ENCODE measurements at regions not wholly inside any gene's neighbourhood (a gene's known extent, or its start where the extent isn't known, plus 50 kb on each side); places are given as distances from the start of the nearest gene placed in this dataset.

- H3K4me1 ChIP-seq (ENCODE audit: low read length): no peaks in the 10 kb centered on the region
- no peaks in the 10 kb centered on the region for H4K20me1 ChIP-seq (ENCODE audit: insufficient read depth, low read depth, low read length)
- no peak overlapping the region for H2AFZ ChIP-seq (ENCODE audit: low read length)
- H3K36me3 ChIP-seq (ENCODE audit: insufficient read depth, low read length): no peaks in the 10 kb centered on the region
- H3K27me3 ChIP-seq (ENCODE audit: low read length): no peaks in the 10 kb centered on the region
- H3K9ac ChIP-seq (ENCODE audit: low read length): no peak overlapping the region
- no peak for DNase-seq
- no peaks in the 10 kb centered on the region for H3K9me2 ChIP-seq (replicated peaks; ENCODE audit: insufficient read depth, low read length)
- H3K4me3 ChIP-seq (ENCODE audit: low read length): no peak overlapping the region
- H3K27ac ChIP-seq (ENCODE audit: low read length): no peak overlapping the region
- no peak overlapping the region for H3K4me2 ChIP-seq (ENCODE audit: low read depth, low read length, poor library complexity, severe bottlenecking)
- no peaks in the 10 kb centered on the region for H3K79me2 ChIP-seq (ENCODE audit: low read length)
- no peaks in the 10 kb centered on the region for H3K9me3 ChIP-seq (ENCODE audit: low read length)
These were observed 258.4 kb downstream of the MEIS1 start for GRCh38 chr2:66693076-66693965.

- H3K27me3 ChIP-seq (ENCODE audit: low read length): no peaks in the 10 kb centered on the region
- no peak for DNase-seq
- no peaks in the 10 kb centered on the region for H3K4me1 ChIP-seq (ENCODE audit: low read length)
- no peaks in the 10 kb centered on the region for H3K36me3 ChIP-seq (ENCODE audit: insufficient read depth, low read length)
- no peaks in the 10 kb centered on the region for H4K20me1 ChIP-seq (ENCODE audit: insufficient read depth, low read depth, low read length)
- no peak overlapping the region for H3K4me3 ChIP-seq (ENCODE audit: low read length)
- no peak overlapping the region for H3K9ac ChIP-seq (ENCODE audit: low read length)
- H2AFZ ChIP-seq (ENCODE audit: low read length): no peak overlapping the region
- no peak overlapping the region for H3K4me2 ChIP-seq (ENCODE audit: low read depth, low read length, poor library complexity, severe bottlenecking)
- H3K9me2 ChIP-seq (replicated peaks; ENCODE audit: insufficient read depth, low read length): no peaks in the 10 kb centered on the region
- no peaks in the 10 kb centered on the region for H3K79me2 ChIP-seq (ENCODE audit: low read length)
- H3K27ac ChIP-seq (ENCODE audit: low read length): no peak overlapping the region
- no peaks in the 10 kb centered on the region for H3K9me3 ChIP-seq (ENCODE audit: low read length)
These were observed 259.3 kb downstream of the MEIS1 start for GRCh38 chr2:66694087-66694860.

- Histone ChIP-seq H3K27me3 (ENCODE audit: low read length) (no peaks in the 10 kb centered on the region), H3K9me2 (replicated peaks; ENCODE audit: insufficient read depth, low read length) (no peaks in the 10 kb centered on the region), H3K4me1 (ENCODE audit: low read length) (peaks cover 7% of the 10 kb centered on the region), H2AFZ (ENCODE audit: low read length) (no peak overlapping the region), H3K9ac (ENCODE audit: low read length) (no peak overlapping the region), H4K20me1 (ENCODE audit: insufficient read depth, low read depth, low read length) (no peaks in the 10 kb centered on the region), H3K4me2 (ENCODE audit: low read depth, low read length, poor library complexity, severe bottlenecking) (no peak overlapping the region), H3K79me2 (ENCODE audit: low read length) (no peaks in the 10 kb centered on the region), H3K9me3 (ENCODE audit: low read length) (no peaks in the 10 kb centered on the region), H3K4me3 (ENCODE audit: low read length) (no peak overlapping the region), H3K36me3 (ENCODE audit: insufficient read depth, low read length) (no peaks in the 10 kb centered on the region), H3K27ac (ENCODE audit: low read length) (no peak overlapping the region)
- DNase-seq: no peak
These were observed 260.4 kb downstream of the MEIS1 start for GRCh38 chr2:66695226-66695735.

GRCh38 chr2:66696374-66696773 lies 261.4 kb downstream of the MEIS1 start:
- no peaks in the 10 kb centered on the region for H3K27me3 ChIP-seq (ENCODE audit: low read length)
- H2AFZ ChIP-seq (ENCODE audit: low read length): no peak overlapping the region
- H3K4me2 ChIP-seq (ENCODE audit: low read depth, low read length, poor library complexity, severe bottlenecking): no peak overlapping the region
- H3K4me1 ChIP-seq (ENCODE audit: low read length): peaks cover 7% of the 10 kb centered on the region
- no peak overlapping the region for H3K4me3 ChIP-seq (ENCODE audit: low read length)
- no peak for DNase-seq
- no peaks in the 10 kb centered on the region for H3K79me2 ChIP-seq (ENCODE audit: low read length)
- H4K20me1 ChIP-seq (ENCODE audit: insufficient read depth, low read depth, low read length): no peaks in the 10 kb centered on the region
- H3K27ac ChIP-seq (ENCODE audit: low read length): no peak overlapping the region
- H3K36me3 ChIP-seq (ENCODE audit: insufficient read depth, low read length): no peaks in the 10 kb centered on the region
- no peaks in the 10 kb centered on the region for H3K9me3 ChIP-seq (ENCODE audit: low read length)
- no peak overlapping the region for H3K9ac ChIP-seq (ENCODE audit: low read length)
- no peaks in the 10 kb centered on the region for H3K9me2 ChIP-seq (replicated peaks; ENCODE audit: insufficient read depth, low read length)

GRCh38 chr2:66696886-66697285 lies 262.0 kb downstream of the MEIS1 start:
- H4K20me1 ChIP-seq (ENCODE audit: insufficient read depth, low read depth, low read length): no peaks in the 10 kb centered on the region

GRCh38 chr2:66697366-66697765 lies 262.4 kb downstream of the MEIS1 start:
- no peaks in the 10 kb centered on the region for H3K9me2 ChIP-seq (replicated peaks; ENCODE audit: insufficient read depth, low read length)
- no peaks in the 10 kb centered on the region for H3K79me2 ChIP-seq (ENCODE audit: low read length)
- no peaks in the 10 kb centered on the region for H4K20me1 ChIP-seq (ENCODE audit: insufficient read depth, low read depth, low read length)
- no peak overlapping the region for H3K9ac ChIP-seq (ENCODE audit: low read length)
- H3K27ac ChIP-seq (ENCODE audit: low read length): no peak overlapping the region
- H2AFZ ChIP-seq (ENCODE audit: low read length): no peak overlapping the region
- peaks cover 7% of the 10 kb centered on the region for H3K4me1 ChIP-seq (ENCODE audit: low read length)
- no peak for DNase-seq
- H3K4me3 ChIP-seq (ENCODE audit: low read length): no peak overlapping the region
- H3K9me3 ChIP-seq (ENCODE audit: low read length): no peaks in the 10 kb centered on the region
- no peaks in the 10 kb centered on the region for H3K36me3 ChIP-seq (ENCODE audit: insufficient read depth, low read length)
- H3K4me2 ChIP-seq (ENCODE audit: low read depth, low read length, poor library complexity, severe bottlenecking): no peak overlapping the region
- 0 out of 2 replicates have a peak, but pooled peaks cover 3% of the 10 kb centered on the region for H3K27me3 ChIP-seq (ENCODE audit: low read length)

More at GRCh38 chr2:66696886-66697285, 262.0 kb downstream of the MEIS1 start:
- Histone ChIP-seq H3K36me3 (ENCODE audit: insufficient read depth, low read length) (no peaks in the 10 kb centered on the region), H3K27ac (ENCODE audit: low read length) (no peak overlapping the region), H3K4me2 (ENCODE audit: low read depth, low read length, poor library complexity, severe bottlenecking) (no peak overlapping the region), H3K4me3 (ENCODE audit: low read length) (no peak overlapping the region), H3K9me3 (ENCODE audit: low read length) (no peaks in the 10 kb centered on the region), H3K27me3 (ENCODE audit: low read length) (no peaks in the 10 kb centered on the region), H3K9me2 (replicated peaks; ENCODE audit: insufficient read depth, low read length) (no peaks in the 10 kb centered on the region), H2AFZ (ENCODE audit: low read length) (no peak overlapping the region), H3K9ac (ENCODE audit: low read length) (no peak overlapping the region), H3K4me1 (ENCODE audit: low read length) (peaks cover 7% of the 10 kb centered on the region), H3K79me2 (ENCODE audit: low read length) (no peaks in the 10 kb centered on the region)
- DNase-seq: no peak

GRCh38 chr2:66698091-66698490 lies 263.2 kb downstream of the MEIS1 start:
- Histone ChIP-seq H3K9me3 (ENCODE audit: low read length) (no peaks in the 10 kb centered on the region), H3K4me2 (ENCODE audit: low read depth, low read length, poor library complexity, severe bottlenecking) (no peak overlapping the region), H4K20me1 (ENCODE audit: insufficient read depth, low read depth, low read length) (no peaks in the 10 kb centered on the region), H3K9me2 (replicated peaks; ENCODE audit: insufficient read depth, low read length) (no peaks in the 10 kb centered on the region), H3K4me1 (ENCODE audit: low read length) (peaks cover 7% of the 10 kb centered on the region), H2AFZ (ENCODE audit: low read length) (no peak overlapping the region), H3K4me3 (ENCODE audit: low read length) (no peak overlapping the region), H3K36me3 (ENCODE audit: insufficient read depth, low read length) (no peaks in the 10 kb centered on the region), H3K79me2 (ENCODE audit: low read length) (no peaks in the 10 kb centered on the region), H3K9ac (ENCODE audit: low read length) (no peak overlapping the region), H3K27ac (ENCODE audit: low read length) (no peak overlapping the region), H3K27me3 (ENCODE audit: low read length) (0 out of 2 replicates have a peak, but pooled peaks cover 3% of the 10 kb centered on the region)
- DNase-seq: no peak

GRCh38 chr2:66698576-66699239 lies 263.8 kb downstream of the MEIS1 start:
- no peaks in the 10 kb centered on the region for H4K20me1 ChIP-seq (ENCODE audit: insufficient read depth, low read depth, low read length)
- H3K27ac ChIP-seq (ENCODE audit: low read length): no peak overlapping the region
- no peak overlapping the region for H2AFZ ChIP-seq (ENCODE audit: low read length)
- no peaks in the 10 kb centered on the region for H3K79me2 ChIP-seq (ENCODE audit: low read length)
- H3K4me1 ChIP-seq (ENCODE audit: low read length): peaks cover 7% of the 10 kb centered on the region
- no peak overlapping the region for H3K9ac ChIP-seq (ENCODE audit: low read length)
- H3K4me2 ChIP-seq (ENCODE audit: low read depth, low read length, poor library complexity, severe bottlenecking): no peak overlapping the region
- H3K36me3 ChIP-seq (ENCODE audit: insufficient read depth, low read length): no peaks in the 10 kb centered on the region
- H3K27me3 ChIP-seq (ENCODE audit: low read length): 0 out of 2 replicates have a peak, but pooled peaks cover 3% of the 10 kb centered on the region
- H3K9me2 ChIP-seq (replicated peaks; ENCODE audit: insufficient read depth, low read length): no peaks in the 10 kb centered on the region
- no peak overlapping the region for H3K4me3 ChIP-seq (ENCODE audit: low read length)
- H3K9me3 ChIP-seq (ENCODE audit: low read length): no peaks in the 10 kb centered on the region
- no peak for DNase-seq

All from Karpas-422 (cell line).